ENCODE measurements at regions not wholly inside any gene's neighbourhood (a gene's known extent, or its start where the extent isn't known, plus 50 kb on each side); places are given as distances from the start of the nearest gene placed in this dataset.

GRCh38 chr3:3629911-3630310, 169.3 kb upstream of the LRRN1 start:
- no peak for DNase-seq (ENCODE audit: low read depth)

- DNase-seq (ENCODE audit: low read depth) = no peak
Measured at GRCh38 chr3:3628676-3629328, 170.4 kb upstream of the LRRN1 start.

GRCh38 chr3:3627114-3627513, 172.1 kb upstream of the LRRN1 start:
- no peak for DNase-seq (ENCODE audit: low read depth)

- DNase-seq (ENCODE audit: low read depth) = no peak
Measured at GRCh38 chr3:3625544-3626271, 173.5 kb upstream of the LRRN1 start.

GRCh38 chr3:3619815-3620214, 179.4 kb upstream of the LRRN1 start:
- DNase-seq (ENCODE audit: low read depth) = no peak

GRCh38 chr3:3618623-3619022, 180.6 kb upstream of the LRRN1 start:
- no peak for DNase-seq (ENCODE audit: low read depth)

GRCh38 chr3:3615533-3615932, 183.7 kb upstream of the LRRN1 start:
- no peak for DNase-seq (ENCODE audit: low read depth)

- DNase-seq (ENCODE audit: low read depth) = no peak
Measured at GRCh38 chr3:3610581-3611298, 188.5 kb upstream of the LRRN1 start.

GRCh38 chr3:3606321-3606720, 192.9 kb upstream of the LRRN1 start:
- no peak for DNase-seq (ENCODE audit: low read depth)

GRCh38 chr3:3605226-3605625, 194.0 kb upstream of the LRRN1 start:
- DNase-seq (ENCODE audit: low read depth) = no peak

- peak; percentile 54 for DNase-seq (ENCODE audit: low read depth)
Measured at GRCh38 chr3:3603351-3603750, 195.9 kb upstream of the LRRN1 start.

GRCh38 chr3:3600665-3601340, 198.4 kb upstream of the LRRN1 start:
- DNase-seq (ENCODE audit: low read depth) = no peak

- DNase-seq (ENCODE audit: low read depth) = no peak
Measured at GRCh38 chr3:3599016-3599415, 200.2 kb upstream of the LRRN1 start.

GRCh38 chr3:3594986-3595385, 204.2 kb upstream of the LRRN1 start:
- DNase-seq (ENCODE audit: low read depth) = no peak

GRCh38 chr3:3589715-3590130, 209.5 kb upstream of the LRRN1 start:
- no peak for DNase-seq (ENCODE audit: low read depth)

- no peak for DNase-seq (ENCODE audit: low read depth)
Measured at GRCh38 chr3:3587647-3587972, 211.6 kb upstream of the LRRN1 start.

- DNase-seq (ENCODE audit: low read depth) = no peak
Measured at GRCh38 chr3:3586843-3587646, 212.2 kb upstream of the LRRN1 start.

- DNase-seq (ENCODE audit: low read depth) = no peak
Measured at GRCh38 chr3:3586336-3586735, 212.9 kb upstream of the LRRN1 start.

GRCh38 chr3:3579658-3580057, 219.6 kb upstream of the LRRN1 start:
- DNase-seq (ENCODE audit: low read depth) = no peak

GRCh38 chr3:3578718-3579117, 220.5 kb upstream of the LRRN1 start:
- no peak for DNase-seq (ENCODE audit: low read depth)

- no peak for DNase-seq (ENCODE audit: low read depth)
Measured at GRCh38 chr3:3577823-3578222, 221.4 kb upstream of the LRRN1 start.

GRCh38 chr3:3573341-3573740, 225.9 kb upstream of the LRRN1 start:
- DNase-seq (ENCODE audit: low read depth) = no peak

All from EH (cell line).